Osteoblast (primary cell): ENCODE measurements at regions not wholly inside any gene's neighbourhood (a gene's known extent, or its start where the extent isn't known, plus 50 kb on each side); places are given as distances from the start of the nearest gene placed in this dataset.

ENCODE experiments used
- DNase-seq: peaks from one replicate; pipeline ENCODE4 v3.0.0; 2011; ENCODE audit warnings: low spot score, mixed read lengths; ENCODE audit not compliant: insufficient read length; ENCODE audit errors: missing footprints
- H2AFZ ChIP-seq: 2 replicates; pipeline ENCODE4 v1.6.0; 2011; ENCODE audit warnings: mild to moderate bottlenecking, low read length
- H3K27ac ChIP-seq: 2 replicates; pipeline ENCODE4 v1.5.1; 2011; ENCODE audit warnings: mild to moderate bottlenecking, low read depth, low read length, moderate library complexity
- H3K27me3 ChIP-seq: 2 replicates; pipeline ENCODE4 v1.6.0; 2012; ENCODE audit warnings: mild to moderate bottlenecking, control low read depth, inconsistent platforms, low read length, moderate library complexity; ENCODE audit not compliant: insufficient read depth
- H3K36me3 ChIP-seq: 2 replicates; pipeline ENCODE4 v1.5.1; 2011; ENCODE audit warnings: mild to moderate bottlenecking, low read length, control low read depth, moderate library complexity; ENCODE audit not compliant: insufficient read depth
- H3K4me1 ChIP-seq: 2 replicates; pipeline ENCODE4 v1.5.1; 2011; ENCODE audit warnings: mild to moderate bottlenecking, low read length, control low read depth, moderate library complexity; ENCODE audit not compliant: insufficient read depth
- H3K4me2 ChIP-seq: 2 replicates; pipeline ENCODE4 v1.6.0; 2011; ENCODE audit warnings: mild to moderate bottlenecking, low read length; ENCODE audit not compliant: insufficient read depth
- H3K4me3 ChIP-seq: fragments of 200-600 bp; sonication (generic); 3 replicates; pipeline ENCODE4 v1.5.1; 2012; ENCODE audit warnings: mild to moderate bottlenecking, low read length, inconsistent platforms; ENCODE audit not compliant: insufficient read depth
- H3K79me2 ChIP-seq: 2 replicates; pipeline ENCODE4 v1.6.0; 2012; ENCODE audit warnings: mild to moderate bottlenecking, low read length, control low read depth, inconsistent platforms; ENCODE audit not compliant: insufficient read depth
- H3K9me3 ChIP-seq: 2 replicates; pipeline ENCODE4 v1.5.1; 2011; ENCODE audit warnings: low read depth, low read length, control low read depth
- H4K20me1 ChIP-seq: 2 replicates; pipeline ENCODE4 v1.6.0; 2012; ENCODE audit warnings: mild to moderate bottlenecking, low read length, control low read depth; ENCODE audit not compliant: insufficient read depth
- TF ChIP-seq, protein P1 (sequence below): IDR thresholded peaks from 2 replicates; pipeline ENCODE4 v1.5.1; 2011; ENCODE audit warnings: mild to moderate bottlenecking, low read depth, low read length, moderate library complexity; ENCODE audit errors: extremely low read depth

DNA sequence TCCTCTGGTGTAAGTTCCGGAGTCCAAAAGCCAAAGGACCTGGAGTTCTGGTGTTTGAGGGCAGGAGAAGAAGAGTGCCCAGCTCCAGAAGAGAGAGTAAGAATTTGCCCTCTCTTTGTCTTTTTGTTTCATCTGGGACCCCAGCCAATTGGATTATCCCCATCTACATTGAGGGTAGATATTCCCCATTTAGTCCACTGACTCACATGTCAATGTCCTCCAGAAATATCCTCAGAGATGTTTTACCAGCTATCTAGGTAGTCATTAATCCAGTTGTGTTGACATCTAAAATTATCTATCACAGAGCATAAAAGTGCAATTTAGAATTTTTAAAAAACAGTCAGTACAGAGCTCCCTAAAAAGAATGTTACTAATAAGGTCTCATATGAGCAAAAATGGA, 132.9 kb upstream of the TMEM47 start:
- H3K27me3 ChIP-seq, result no peaks in the 10 kb centered on the region
- H3K36me3 ChIP-seq, result no peaks in the 10 kb centered on the region
- DNase-seq, result no peak
- H3K27ac ChIP-seq, result no peak overlapping the region
- H3K4me1 ChIP-seq, result no peaks in the 10 kb centered on the region
- H3K79me2 ChIP-seq, result no peaks in the 10 kb centered on the region
- H3K9me3 ChIP-seq, result no peaks in the 10 kb centered on the region
- no peaks in the 10 kb centered on the region for H4K20me1 ChIP-seq
- TF ChIP-seq, protein P1, sequence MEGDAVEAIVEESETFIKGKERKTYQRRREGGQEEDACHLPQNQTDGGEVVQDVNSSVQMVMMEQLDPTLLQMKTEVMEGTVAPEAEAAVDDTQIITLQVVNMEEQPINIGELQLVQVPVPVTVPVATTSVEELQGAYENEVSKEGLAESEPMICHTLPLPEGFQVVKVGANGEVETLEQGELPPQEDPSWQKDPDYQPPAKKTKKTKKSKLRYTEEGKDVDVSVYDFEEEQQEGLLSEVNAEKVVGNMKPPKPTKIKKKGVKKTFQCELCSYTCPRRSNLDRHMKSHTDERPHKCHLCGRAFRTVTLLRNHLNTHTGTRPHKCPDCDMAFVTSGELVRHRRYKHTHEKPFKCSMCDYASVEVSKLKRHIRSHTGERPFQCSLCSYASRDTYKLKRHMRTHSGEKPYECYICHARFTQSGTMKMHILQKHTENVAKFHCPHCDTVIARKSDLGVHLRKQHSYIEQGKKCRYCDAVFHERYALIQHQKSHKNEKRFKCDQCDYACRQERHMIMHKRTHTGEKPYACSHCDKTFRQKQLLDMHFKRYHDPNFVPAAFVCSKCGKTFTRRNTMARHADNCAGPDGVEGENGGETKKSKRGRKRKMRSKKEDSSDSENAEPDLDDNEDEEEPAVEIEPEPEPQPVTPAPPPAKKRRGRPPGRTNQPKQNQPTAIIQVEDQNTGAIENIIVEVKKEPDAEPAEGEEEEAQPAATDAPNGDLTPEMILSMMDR, result no peak
- H3K4me3 ChIP-seq, result no peak overlapping the region
- H3K4me2 ChIP-seq, result no peak overlapping the region
- H2AFZ ChIP-seq, result no peak overlapping the region

DNA sequence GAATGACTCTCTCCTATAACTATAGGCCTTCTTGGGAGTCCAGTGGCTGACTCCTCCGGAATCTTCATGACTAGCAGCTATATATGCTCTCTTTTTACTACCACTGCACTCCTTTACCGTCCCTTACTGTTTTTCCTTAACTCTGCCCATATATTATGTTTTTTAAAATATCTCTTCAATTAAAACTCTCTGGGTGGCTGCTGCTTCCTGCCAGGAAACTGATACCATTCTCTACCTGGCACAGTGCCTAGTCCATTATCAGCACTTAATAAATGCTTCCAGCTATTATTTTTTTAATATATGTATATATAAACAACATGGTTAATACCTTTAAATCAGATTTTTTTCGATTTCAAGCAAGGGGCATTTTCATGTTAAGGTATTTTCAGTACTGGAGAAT, 136.6 kb upstream of the FAM47B start:
- Histone ChIP-seq H3K4me1 (peaks cover 3% of the 10 kb centered on the region), H3K4me2 (no peak overlapping the region), H3K79me2 (no peaks in the 10 kb centered on the region), H2AFZ (no peak overlapping the region), H3K27me3 (no peaks in the 10 kb centered on the region), H4K20me1 (no peaks in the 10 kb centered on the region), H3K4me3 (no peak overlapping the region), H3K36me3 (no peaks in the 10 kb centered on the region), H3K9me3 (no peaks in the 10 kb centered on the region), H3K27ac (no peak overlapping the region)
- TF ChIP-seq, protein P1, result no peak
- DNase-seq, result no peak

DNA sequence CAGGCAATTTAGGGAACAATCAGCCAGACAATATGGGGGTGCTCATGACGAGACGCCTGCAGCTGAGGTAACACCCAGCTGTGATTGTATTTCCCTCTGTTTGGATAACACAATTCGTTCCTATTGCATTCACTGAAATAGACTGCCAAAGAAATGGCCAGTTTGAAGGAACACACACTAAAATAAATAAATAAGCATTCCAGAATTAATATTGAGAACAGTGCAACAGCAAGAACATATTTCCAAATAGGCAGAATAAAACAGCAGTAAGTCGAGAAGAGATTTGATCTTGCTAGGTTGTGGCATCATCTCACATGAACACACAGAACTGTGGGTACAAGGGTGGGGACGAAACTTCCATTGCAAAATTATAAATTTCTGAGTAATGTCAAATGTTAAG, 133.5 kb upstream of the FAM47B start:
- H3K4me2 ChIP-seq, result no peak overlapping the region
- no peaks in the 10 kb centered on the region for H3K9me3 ChIP-seq
- TF ChIP-seq, protein P1, result no peak
- H3K4me1 ChIP-seq, result peaks cover 3% of the 10 kb centered on the region
- H3K4me3 ChIP-seq, result no peak overlapping the region
- no peaks in the 10 kb centered on the region for H4K20me1 ChIP-seq
- H3K27me3 ChIP-seq, result no peaks in the 10 kb centered on the region
- no peak overlapping the region for H2AFZ ChIP-seq
- no peak overlapping the region for H3K27ac ChIP-seq
- H3K79me2 ChIP-seq, result no peaks in the 10 kb centered on the region
- H3K36me3 ChIP-seq, result no peaks in the 10 kb centered on the region
- DNase-seq, result no peak

DNA sequence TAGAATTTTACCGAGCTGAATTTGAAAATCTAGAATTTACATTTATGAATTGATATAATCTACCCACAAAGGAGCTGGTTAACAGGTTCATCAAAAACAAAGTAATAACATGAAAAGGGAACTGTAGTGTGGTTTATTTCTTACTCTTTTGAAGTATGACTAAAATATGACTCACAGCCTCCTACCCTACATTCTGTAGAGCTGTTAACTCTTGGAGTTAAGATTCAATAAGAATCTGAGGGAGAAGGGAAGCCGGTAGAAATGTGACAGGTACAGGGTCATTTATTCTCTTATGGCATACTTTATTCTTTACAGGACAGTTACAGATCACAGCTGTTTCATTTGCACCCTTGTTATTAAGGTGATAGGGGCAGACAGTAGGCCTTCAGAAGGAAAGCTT, 132.2 kb upstream of the FAM47B start:
- no peak overlapping the region for H2AFZ ChIP-seq
- TF ChIP-seq, protein P1, result no peak
- peak; percentile 43 for DNase-seq

More for the DNA sequence above, 132.2 kb upstream of the FAM47B start:
- Histone ChIP-seq H4K20me1 (no peaks in the 10 kb centered on the region), H3K27me3 (no peaks in the 10 kb centered on the region), H3K9me3 (no peaks in the 10 kb centered on the region), H3K4me1 (peaks cover 3% of the 10 kb centered on the region), H3K79me2 (no peaks in the 10 kb centered on the region), H3K36me3 (no peaks in the 10 kb centered on the region), H3K27ac (no peak overlapping the region), H3K4me2 (peak overlapping the region; percentile 60), H3K4me3 (peak overlapping the region; percentile 14)
